ENCODE measurements at regions not wholly inside any gene's neighbourhood (a gene's known extent, or its start where the extent isn't known, plus 50 kb on each side); places are given as distances from the start of the nearest gene placed in this dataset.
A peak's percentile ranks its signal among the peaks of the same experiment; 100 is the strongest.
"Not testable (repeated sequence)": the region's sequence is repeated elsewhere in the genome, so short reads cannot be mapped to it uniquely, and the experiment has no call there.

DNA sequence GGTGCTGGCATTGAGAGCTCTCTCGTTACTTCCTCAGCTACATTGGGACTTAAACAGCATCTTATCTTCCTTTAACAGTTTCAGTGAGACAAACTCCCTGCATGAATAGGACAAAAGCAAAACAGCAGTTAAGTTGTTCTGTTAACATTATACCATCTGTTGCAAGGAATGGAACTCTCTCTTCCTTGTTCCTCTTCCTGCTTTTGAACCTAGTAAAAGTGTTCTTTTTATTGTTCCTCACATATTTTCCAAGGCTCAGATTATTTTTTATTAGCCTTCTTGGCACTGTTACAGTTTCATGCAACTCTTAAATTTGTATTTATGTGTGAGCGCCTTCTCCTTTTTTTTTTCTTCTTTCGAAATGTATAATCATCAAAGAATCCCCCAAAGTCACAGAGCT, 202.6 kb upstream of the UFM1 start:
- DNase-seq: no peak

DNA sequence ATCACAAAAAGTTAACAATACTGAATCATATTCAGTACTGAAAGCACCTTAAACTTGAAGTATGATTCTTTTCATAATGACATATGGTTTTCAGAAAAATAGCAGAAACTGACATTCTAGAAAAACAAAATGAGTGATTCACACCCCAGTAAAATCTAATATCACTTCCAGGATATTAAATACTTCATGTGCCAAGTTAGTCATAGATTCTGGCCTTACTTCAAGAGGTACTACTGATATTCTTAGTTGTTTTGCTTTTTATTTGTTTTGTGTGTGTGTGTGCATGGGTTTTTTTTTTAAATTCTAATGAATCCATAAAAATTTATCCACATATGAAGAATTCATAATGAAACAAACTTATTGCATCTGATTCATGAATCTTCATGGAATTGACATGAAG, 207.9 kb upstream of the UFM1 start:
- DNase-seq: no peak

DNA sequence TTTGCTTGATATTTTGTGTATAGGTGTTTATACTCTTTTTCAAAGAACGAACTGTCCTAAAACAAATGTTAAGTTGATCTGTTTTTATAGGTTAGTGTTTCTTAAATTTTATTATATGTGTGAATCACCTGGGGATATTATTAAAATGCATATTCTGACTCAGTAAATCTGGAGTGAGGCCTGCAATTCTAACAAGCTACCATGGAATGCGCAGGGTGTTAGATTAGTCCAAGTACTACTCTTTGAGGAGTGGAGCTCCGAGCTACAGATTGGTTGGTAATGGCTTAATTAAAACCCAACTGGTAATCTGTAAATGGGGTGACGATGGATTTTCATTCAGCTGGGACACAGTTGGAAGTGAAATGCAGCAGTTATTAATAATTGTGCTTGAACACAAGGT, 214.1 kb upstream of the UFM1 start:
- no peak for DNase-seq

DNA sequence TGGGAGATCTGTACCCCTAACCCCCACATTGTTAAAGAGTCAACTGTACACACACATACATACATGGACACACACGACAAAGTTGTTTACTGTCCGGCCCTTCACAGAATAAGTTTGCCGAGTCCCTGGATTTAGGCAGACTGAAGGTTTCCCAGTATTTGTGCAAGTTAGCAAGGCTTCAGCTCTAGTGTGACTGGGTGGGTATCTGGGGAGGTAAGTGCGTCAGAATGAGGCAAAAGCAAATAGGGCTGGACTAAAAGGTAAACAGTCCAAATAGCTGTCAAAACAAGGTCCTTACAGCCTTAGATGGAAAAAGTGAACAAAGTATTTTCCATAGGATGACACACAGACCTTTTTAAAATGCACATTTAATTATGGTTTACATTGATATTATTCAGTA, 228.4 kb upstream of the UFM1 start:
- no peak for DNase-seq

DNA sequence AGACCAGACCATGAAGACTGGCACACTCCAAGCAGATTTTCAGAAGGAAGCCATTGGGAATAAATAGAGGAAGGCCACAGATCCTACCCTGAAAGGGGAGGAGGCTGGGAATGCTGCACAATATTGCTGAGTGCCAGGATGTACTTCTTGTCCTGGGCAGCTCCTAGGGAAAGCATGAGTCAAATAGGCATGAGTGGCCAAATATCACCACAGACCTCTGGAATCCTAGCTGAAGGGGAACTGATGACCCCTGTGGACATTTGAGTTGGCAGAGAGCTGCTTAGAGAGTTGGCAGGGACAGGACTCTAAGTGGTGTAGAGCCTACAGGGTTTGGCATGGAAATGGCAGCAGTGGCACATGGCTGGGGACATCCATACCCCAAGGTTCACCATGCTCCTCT, 234.3 kb upstream of the TRPC4 start:
- DNase-seq: no peak

DNA sequence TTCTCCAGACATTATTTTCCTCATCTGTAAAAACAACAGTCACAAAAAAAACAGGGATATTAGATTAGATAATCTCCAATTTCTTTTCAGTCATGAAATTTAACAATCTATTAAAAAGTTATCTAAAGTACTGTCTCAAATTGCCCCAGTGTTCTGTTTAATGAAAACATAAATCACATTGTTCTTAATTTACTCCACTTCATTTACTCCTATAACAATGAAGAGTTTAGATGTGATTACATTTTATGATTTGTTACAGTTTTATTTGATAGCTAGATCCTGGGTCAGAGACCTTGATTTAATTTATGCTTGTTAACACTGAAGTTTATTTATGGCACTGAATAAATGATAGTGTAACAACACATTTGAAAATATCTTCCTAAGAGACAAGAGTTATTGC, 230.2 kb upstream of the TRPC4 start:
- no peak for DNase-seq

DNA sequence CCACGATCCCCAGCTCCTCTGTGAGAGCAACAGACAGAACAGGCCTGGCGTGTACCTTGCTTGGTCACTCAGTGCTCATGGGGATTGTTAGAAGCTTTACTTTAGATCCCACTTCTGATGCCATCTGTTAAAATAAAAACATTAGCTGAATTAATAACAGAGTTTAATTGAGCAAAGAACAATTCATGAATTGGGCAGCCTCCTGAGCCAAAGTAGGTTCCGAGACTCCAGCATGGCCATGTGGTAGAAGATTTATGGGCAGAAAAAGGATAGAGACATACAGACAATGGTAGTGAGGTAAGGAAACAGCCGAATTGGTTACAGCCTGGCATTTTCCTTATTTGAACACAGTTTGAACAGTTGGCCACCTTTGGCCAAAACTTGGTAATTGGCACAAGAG, 223.9 kb upstream of the TRPC4 start:
- no peak for DNase-seq

DNA sequence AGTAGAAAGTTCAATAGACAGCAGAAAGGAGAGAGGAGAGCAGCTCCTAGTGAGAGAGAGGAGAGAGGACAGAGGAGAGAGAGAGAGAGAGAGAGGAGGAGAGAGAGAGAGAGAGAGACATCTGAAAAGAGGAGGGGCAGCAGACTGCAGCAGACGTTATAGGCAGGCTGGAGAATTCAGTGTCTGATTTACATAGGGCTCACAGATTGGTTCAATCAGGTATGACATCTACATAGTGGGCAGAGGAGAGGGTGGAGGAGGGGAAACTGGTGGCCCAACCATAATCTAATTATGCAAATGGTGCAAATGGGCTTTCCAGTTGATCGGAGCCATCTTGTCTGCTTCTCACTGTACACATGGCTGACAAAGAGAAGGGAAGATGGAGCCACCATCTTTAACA, 221.3 kb upstream of the TRPC4 start:
- DNase-seq: no peak

DNA sequence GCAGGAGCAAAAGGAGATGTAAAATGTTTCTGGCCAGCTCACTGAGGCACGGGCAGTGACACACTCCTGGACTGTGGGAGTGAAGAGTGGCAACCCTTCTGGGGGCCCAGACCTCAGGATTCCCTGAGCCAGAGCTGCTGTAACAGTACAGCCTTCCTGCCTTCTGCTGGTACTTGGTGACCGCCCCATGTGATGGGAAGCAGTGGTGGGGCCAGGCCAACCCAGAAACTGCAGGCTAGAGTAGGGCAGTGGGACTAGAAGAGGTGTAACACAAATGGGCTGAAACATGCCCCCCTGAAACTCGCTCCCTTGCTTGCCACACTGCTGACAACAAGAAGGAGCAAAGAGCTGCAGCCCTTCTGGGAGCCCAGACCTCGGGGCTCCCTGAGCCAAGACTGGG, 217.1 kb upstream of the TRPC4 start:
- no peak for DNase-seq

DNA sequence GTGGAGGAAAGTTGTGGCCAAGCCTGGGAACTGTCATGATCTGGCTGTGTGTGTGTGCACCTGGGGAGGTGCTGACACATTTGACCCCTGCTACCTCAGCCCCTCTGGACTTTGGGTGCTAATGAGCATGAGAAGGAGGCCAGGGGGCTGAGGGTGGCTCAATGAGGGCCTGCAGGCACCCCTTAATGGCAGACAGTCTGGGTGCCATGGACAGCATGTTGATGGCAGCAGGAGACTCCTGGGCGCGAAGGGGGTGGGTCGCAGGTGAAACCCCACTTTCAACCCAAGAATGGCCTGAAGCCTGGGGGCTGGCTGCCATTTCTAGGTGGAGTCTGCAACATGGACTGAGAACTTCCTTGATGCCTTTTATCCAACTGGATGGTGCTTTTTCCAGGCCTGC, 216.4 kb upstream of the TRPC4 start:
- DNase-seq: no peak

DNA sequence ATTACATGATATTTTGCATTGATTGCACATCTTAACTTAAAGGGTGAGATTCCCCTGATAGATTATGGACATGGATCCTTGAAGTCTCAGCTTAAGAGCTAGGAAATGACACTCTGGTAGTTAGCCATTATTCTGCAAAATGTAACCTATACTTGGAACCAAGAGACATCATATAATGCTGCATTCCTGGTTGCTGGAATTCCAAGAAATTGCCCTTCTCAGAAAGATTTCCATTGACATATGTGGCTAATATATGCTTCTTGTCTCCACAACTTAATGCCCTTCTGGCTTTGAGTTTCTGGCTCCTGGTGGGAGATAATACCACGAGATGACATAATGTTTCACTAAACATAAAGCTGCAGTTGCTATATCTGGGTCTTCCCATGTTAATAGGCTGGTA, 204.4 kb upstream of the TRPC4 start:
- no peak for DNase-seq

DNA sequence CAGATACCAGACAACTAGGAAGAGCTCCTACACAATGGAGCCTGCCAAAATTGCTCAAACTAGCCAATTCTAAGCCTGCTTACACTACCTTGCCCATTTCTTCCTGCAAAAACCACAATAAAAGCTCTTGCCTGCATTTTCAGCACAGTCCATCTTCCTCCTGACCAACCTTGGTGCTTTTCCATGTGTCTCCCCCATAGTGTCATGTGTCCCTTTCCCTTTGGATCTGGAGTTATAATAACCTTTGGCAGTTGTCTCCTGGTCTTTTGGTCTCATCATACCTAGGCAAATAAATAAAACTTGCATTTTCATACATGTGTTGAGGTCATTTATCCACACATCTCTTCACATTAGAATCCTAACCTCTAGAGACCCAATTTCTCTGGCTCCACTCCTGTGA, 203.1 kb upstream of the TRPC4 start:
- no peak for DNase-seq

DNA sequence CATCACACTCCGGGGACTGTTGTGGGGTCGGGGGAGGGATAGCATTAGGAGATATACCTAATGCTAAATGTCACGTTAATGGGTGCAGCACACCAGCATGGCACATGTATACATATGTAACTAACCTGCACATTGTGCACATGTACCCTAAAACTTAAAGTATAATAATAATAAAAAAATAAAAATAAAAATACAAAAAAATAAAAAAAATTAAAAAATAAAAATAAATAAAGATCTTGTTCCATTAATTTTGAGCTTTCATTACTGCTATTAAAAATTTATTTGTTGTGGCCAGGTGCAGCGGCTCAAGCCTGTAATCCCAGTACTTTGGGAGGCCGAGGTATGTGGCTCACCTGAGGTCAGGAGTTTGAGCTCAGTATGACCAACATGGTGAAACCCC, 201.8 kb upstream of the TRPC4 start:
- not testable (repeated sequence) for DNase-seq

DNA sequence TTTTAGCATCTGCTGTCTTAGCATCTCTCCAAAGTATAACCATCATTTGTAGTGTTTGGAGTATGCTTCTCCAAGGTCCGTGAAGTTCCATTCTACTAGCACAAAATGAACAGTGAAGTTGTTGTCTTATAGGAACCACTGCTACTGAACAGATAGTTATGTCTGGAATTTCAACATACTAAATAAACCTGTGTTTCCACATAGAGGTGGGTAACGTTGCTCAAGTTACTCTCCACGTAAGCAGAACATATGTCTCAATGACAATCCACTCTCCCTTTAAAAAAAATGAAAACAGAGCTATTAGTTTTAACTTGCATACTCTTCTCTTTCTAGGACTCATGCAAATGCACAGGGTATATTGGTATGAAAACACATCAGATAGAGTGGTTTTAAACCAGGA, 184.3 kb upstream of the TRPC4 start:
- DNase-seq: no peak

DNA sequence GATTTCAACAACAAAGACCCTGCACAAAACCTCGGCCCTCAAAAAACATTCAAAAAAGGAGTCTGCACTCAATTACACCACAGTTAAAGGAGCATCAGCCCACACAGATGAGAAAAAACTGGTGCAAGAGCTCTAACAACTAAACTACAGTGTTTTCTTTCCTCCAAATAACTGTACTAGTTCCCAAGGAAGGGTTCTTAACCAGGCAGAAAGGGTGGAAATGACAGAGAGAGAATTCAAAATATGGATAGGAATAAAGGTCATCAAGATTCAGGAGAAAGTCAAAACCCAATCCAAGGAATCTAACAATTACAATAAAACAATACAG, 176.4 kb upstream of the TRPC4 start:
- no peak for DNase-seq

DNA sequence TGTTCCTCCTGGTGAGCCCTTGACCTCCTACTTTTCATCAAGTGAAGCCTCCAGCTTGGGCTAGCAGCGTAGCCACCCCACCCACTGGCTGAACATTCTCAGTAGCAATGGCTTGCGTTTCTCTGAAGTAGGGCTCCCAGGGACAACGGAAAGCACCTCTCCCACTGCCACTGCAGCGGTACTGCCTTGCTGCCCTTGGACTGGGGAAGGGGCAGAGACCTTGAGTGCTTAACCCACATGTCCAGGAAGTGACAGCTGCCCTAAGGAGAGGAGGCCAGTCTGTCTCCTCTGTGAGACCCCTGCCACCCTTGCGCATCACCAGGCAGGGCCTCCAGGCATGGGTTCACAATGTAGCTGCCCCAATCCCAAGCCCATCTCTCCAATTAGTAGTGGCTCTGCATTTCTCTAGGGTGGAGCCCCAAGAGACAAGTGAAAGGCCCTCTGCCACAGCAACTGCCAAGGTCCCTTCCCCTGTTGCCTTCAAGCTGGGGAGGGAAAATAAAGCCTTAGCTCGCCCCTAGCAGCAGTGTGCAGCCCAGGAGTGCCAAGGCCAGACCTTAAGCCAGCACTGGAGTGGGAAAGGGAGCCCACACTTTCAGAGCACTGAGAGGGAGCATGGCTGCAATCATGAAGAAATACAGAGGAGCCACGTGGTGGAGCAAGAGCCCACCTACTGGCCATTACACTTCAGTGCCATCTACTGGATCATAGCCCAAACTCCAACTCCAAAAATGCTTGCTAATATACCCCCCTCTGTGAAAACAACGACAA, 175.9 kb upstream of the TRPC4 start:
- DNase-seq: peak in 1 of 2 experiments; percentile 54

DNA sequence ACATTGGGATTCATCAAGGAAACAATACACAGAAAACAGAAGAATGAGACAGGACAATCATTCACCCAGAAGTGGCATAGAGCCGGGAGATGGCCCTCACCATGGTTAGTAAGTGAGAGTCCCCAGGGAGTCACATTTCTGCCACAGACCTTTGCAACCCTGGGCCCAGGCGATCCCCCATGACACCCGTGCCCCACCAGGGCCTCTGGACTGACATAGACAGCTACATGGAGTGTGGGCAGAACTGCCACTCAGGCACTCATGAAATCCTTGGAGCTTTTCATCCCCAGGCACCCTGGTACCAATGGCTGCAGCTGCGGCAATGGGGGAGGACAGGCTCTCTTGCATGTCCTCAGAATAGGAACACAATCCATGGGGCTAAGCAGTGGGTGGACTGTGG, 174.5 kb upstream of the TRPC4 start:
- DNase-seq: no peak

DNA sequence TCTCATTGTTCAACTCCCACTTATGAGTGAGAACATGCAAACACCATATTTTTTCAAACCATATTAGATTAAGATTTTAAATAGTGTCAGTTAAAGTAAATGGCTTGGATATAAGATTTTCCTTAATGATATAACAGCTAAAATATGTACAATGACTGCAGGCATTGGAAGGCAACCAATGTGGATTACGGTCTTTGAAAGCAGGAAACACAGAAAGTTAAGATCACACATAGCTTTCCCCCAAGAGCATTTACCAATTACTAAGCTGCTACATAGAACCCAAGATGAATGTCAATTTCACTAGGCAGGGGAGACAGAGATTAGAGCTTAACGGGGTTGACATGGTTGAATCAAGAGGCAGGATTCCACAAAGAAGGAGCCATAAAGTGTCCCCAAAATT, 173.2 kb upstream of the TRPC4 start:
- no peak for DNase-seq

DNA sequence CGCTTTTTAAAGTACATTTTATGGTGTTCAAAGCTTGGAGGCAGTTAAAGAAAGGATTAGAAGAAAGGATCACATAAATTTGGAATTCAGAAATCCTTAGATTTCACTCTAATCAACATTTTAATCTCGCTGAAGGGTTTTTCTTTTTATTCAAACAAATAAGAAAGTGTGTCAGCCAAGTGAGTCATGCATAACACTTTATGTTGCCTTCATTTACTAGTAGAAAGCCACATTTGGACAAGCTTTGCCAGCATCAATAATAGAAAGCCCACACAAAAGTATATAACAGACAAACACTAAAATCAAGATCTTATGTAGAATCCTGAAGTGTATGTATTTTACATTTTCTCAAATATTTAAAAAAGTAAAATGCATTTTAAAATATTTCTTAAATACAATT, 154.9 kb upstream of the TRPC4 start:
- no peak for DNase-seq

DNA sequence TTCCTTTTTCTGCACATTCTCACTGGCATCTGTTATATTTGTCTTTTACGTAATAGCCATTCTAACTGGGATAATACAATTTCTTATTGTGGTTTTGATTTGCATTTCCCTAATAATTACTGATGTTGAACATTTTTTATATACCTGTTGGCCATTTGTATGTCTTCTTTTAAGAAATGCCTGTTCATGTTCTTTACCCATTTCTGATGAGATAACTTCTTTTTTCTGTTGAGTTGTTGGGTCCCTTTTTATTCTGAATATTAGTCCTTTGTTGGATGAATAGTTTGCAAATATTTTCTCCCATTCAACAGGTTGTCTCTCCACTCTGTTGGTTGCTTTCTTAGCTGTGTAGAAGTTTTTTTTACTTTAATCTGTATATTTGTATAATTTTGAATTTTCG, 147.7 kb upstream of the TRPC4 start:
- DNase-seq: no peak

DNA sequence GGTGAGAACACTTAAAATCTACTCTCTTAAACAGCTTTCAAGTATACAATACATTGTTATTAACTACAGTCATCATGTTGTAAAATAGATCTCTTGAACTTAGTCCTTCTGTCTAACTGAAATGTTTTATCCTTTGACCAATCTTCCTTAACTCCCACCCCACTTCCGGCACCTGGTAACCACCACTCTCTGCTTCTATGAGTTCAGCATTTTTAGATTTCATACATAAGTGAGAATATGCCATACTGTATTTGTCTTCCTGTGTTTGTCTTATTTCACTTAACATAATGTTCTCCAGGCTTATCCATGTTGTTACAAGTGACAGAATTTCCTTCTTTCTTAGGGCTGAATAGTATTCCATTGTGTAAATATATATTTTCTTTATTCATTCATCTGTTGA, 144.1 kb upstream of the TRPC4 start:
- DNase-seq: no peak

DNA sequence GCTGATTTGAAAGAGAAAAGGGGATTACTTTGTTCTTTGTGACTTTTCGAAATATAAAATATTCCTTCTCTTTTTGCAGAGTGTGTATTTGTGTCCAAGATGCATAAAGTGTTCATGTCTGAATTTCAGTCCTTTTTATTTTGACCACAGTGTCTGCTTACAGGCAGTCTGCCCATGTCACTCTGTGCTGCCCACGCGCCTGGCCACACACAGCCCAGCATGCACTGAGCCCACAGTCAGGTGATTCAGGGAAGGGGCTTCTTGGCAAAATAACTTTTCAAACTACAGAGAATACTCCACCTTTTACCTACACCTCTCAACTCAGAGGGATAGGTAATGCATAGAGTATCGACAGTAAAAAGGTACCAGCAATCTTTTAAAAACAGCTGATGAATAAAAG, 142.5 kb upstream of the TRPC4 start:
- no peak for DNase-seq

DNA sequence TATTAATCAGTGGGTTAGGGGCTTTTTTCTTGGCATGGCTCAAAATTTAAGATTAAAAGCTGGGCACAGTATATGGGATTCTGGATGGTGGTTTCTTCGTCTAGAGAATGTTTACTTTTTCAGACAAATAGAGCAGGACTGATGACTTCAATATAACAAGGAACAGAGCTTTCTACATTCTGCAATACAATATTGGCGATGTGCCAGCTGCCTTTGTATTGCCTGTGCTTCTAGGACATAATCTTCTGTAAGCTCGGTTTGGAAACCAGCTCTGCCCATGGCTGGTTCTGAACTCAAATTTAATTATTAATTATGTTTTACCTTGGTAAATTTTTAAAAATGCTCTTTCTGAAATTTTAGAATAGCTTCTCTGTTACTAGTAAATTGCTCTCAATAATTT, 139.1 kb upstream of the TRPC4 start:
- peak in 1 of 2 experiments; percentile 11 for DNase-seq

DNA sequence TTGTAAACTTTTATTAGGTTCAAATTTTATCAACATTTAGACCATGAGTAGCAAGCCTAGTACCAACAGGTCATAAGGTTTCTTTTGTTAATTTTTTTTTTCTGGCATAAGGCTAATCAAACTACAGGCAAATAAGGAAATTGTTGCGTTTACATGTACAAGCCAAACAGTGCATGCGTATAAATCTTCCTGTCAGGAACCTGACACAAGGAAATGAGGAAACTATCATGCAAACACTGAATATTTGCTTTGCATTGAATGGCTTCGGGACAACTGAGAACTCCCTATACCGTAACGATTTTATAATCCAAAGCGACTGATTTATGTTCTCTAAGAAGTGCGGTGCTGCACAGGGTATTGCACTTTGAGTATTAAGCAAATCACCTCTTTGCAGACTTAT, 133.0 kb upstream of the TRPC4 start:
- DNase-seq: peak; percentile 36 to 73

DNA sequence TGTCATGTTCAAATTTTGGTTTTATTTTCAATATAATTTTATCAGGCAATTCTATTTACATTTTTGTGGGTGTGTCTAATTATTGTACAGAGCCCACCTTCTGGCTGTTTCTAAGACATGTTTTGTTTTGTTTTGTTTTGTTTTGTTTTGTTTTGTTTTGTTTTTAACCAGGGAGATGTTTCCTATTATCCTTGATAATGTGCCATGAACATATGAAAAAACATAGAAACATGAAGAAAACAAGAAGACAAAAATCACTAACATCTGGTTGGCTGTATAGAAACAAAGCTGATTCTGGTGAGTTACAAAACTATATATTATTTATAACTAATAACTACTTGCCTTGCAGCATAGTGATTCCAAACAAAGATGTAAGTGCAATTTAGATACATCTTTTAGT, 128.1 kb upstream of the TRPC4 start:
- DNase-seq: no peak

DNA sequence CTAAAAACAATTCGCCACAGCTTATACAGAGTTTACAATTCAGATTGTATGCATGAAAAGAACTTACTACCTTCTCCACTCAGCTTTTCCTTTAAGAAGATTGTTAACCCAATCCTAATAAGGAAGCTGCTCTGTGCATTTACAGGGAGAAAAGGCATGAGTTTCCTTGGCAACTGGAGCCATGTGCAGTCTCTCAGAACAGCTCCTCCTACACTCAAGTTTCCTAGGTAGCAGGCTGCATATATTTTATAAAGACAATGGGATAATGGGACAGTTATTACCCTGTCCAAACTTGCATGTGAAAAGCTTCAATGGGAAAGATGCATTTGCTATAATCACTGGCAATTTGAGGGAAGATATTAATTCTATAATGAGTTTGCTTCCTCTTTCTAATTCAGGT, 125.5 kb upstream of the TRPC4 start:
- peak; percentile 57 to 86 for DNase-seq

Measured in NCI-H2081 (cell line).